HCT116 (cell line): ENCODE measurements at regions not wholly inside any gene's neighbourhood (a gene's known extent, or its start where the extent isn't known, plus 50 kb on each side); places are given as distances from the start of the nearest gene placed in this dataset.

Source experiments
- ATAC-seq: fragments of 200-7000 bp; cut with Tn5 transposase; 2 replicates; pipeline ENCODE4 v1.9.1; 2020; ENCODE audit warnings: mild to moderate bottlenecking, moderate library complexity
- BruUV-seq: library from RNA; stranded (reverse); fragments of 400-500 nt; replicated peaks from 2 replicates; lab custom pipeline; 2021; lab: Mats Ljungman, UMichigan
- CTCF ChIA-PET: fragments of 300-600 bp; sonication (Branson Sonifier 250); formaldehyde crosslinking; loops from one replicate; lab custom pipeline; 2021; ENCODE audit warnings: antibody characterized with exemption; lab: Charles Lee
- POLR2A ChIA-PET: fragments of 300-600, 350-600 bp; sonication (Branson Sonifier 250); formaldehyde crosslinking; loops from one replicate; lab custom pipeline; 2021; ENCODE audit warnings: antibody characterized with exemption; lab: Charles Lee
- RAD21 ChIA-PET, 2 experiments: fragments of 300-600 bp; sonication (Branson Sonifier 250); formaldehyde crosslinking; loops; one replicate each; lab custom pipeline; 2023; ENCODE audit warnings: low total read pairs in 2 of 2; ENCODE audit not compliant: uncharacterized antibody in 2 of 2, unreplicated experiment in 2 of 2, low non-redundant PET in 1 of 2; lab: Charles Lee
- DNase-seq: peaks from one replicate; pipeline ENCODE4 v3.0.0-alpha.2; 2010; ENCODE audit warnings: low read depth, low spot score
- H2AFZ ChIP-seq: fragments of 200-600 bp; shearing (Covaris generic), sonication (generic); 2 replicates; pipeline ENCODE4 v1.6.1; 2017; ENCODE audit warnings: low read depth, mixed run types, mixed read lengths, antibody characterized with exemption, low read length; ENCODE audit not compliant: poor library complexity, severe bottlenecking
- H3K27ac ChIP-seq: 2 replicates; pipeline ENCODE4 v1.5.1; 2012; ENCODE audit warnings: low read depth, low read length
- H3K27me3 ChIP-seq: fragments of 200-600 bp; sonication (generic); 2 replicates; pipeline ENCODE4 v1.6.1; 2016; ENCODE audit warnings: mixed run types, low read length, mixed read lengths; ENCODE audit not compliant: insufficient read depth
- H3K36me3 ChIP-seq, 2 experiments: fragments of 200-500 bp in 1 of 2; fragments of 200-600 bp in 1 of 2; sonication (Bioruptor generic) in 1 of 2; sonication (generic) in 1 of 2; 2 replicates each; pipeline versions ENCODE4 v1.5.1 to v1.6.1; 2014 to 2016; ENCODE audit warnings: low read length in 2 of 2, inconsistent platforms in 1 of 2, mixed read lengths in 1 of 2, mixed run types in 1 of 2; ENCODE audit not compliant: insufficient read depth in 2 of 2, control insufficient read depth in 1 of 2
- H3K4me1 ChIP-seq, 2 experiments: fragments of 200-600 bp in 1 of 2; sonication (generic) in 1 of 2; 2 replicates each; pipeline versions ENCODE4 v1.5.1 to v1.6.1; 2012 to 2017; ENCODE audit warnings: low read length in 2 of 2, inconsistent platforms in 1 of 2, mild to moderate bottlenecking in 1 of 2, mixed read lengths in 1 of 2, mixed run types in 1 of 2, moderate library complexity in 1 of 2; ENCODE audit not compliant: insufficient read depth in 2 of 2, control insufficient read depth in 1 of 2
- H3K4me2 ChIP-seq: fragments of 200-600 bp; sonication (generic); 2 replicates; pipeline ENCODE4 v1.6.1; 2017; ENCODE audit warnings: mixed run types, low read length, mixed read lengths
- H3K4me3 ChIP-seq, 2 experiments: fragments of 200-600 bp in 1 of 2; sonication (generic) in 1 of 2; replicated peaks in 1 of 2; 2 replicates each; pipeline ENCODE4 v1.5.1; 2011 to 2016; ENCODE audit warnings: low read length in 2 of 2, control low read depth in 1 of 2, low read depth in 1 of 2, mild to moderate bottlenecking in 1 of 2, mixed read lengths in 1 of 2, mixed run types in 1 of 2
- H3K79me2 ChIP-seq: fragments of 200-600 bp; sonication (generic); 2 replicates; pipeline ENCODE4 v1.6.1; 2017; ENCODE audit warnings: mild to moderate bottlenecking, mixed run types, low read length, moderate library complexity, mixed read lengths; ENCODE audit not compliant: insufficient read depth
- H3K9ac ChIP-seq: fragments of 200-600 bp; sonication (generic); 2 replicates; pipeline ENCODE4 v1.6.1; 2016; ENCODE audit warnings: low read length, mixed read lengths
- H3K9me2 ChIP-seq: fragments of 200-600 bp; sonication (generic), shearing (Covaris generic); 2 replicates; pipeline ENCODE4 v1.6.1; 2017; ENCODE audit warnings: mixed run types, mild to moderate bottlenecking, moderate library complexity; ENCODE audit not compliant: insufficient read depth
- H3K9me3 ChIP-seq, 2 experiments: fragments of 200-500 bp in 1 of 2; fragments of 200-600 bp in 1 of 2; sonication (Bioruptor generic) in 1 of 2; sonication (generic) in 1 of 2; 2 replicates each; pipeline ENCODE4 v1.6.1; 2014 to 2017; ENCODE audit warnings: low read length in 2 of 2, mixed read lengths in 2 of 2, inconsistent platforms in 1 of 2, low read depth in 1 of 2, mild to moderate bottlenecking in 1 of 2, mixed run types in 1 of 2, moderate library complexity in 1 of 2; ENCODE audit not compliant: control insufficient read depth in 1 of 2, insufficient read depth in 1 of 2
- H4K20me1 ChIP-seq: fragments of 200-600 bp; sonication (generic), shearing (Covaris generic); 2 replicates; pipeline ENCODE4 v1.6.1; 2017; ENCODE audit warnings: mixed run types, mild to moderate bottlenecking, moderate library complexity; ENCODE audit not compliant: insufficient read depth
- ELF1 ChIP-seq: IDR thresholded peaks from 2 replicates; pipeline ENCODE4 v1.6.1; 2012; ENCODE audit warnings: low read depth, borderline replicate concordance
- EZH2phosphoT487 ChIP-seq: fragments of 200-600 bp; IDR thresholded peaks from 2 replicates; pipeline ENCODE4 v1.6.1; 2018; ENCODE audit warnings: antibody characterized with exemption, borderline replicate concordance
- RAD21 ChIP-seq: IDR thresholded peaks from 2 replicates; pipeline ENCODE4 v1.6.1; 2012; ENCODE audit warnings: low read depth, mild to moderate bottlenecking
- YY1 ChIP-seq: IDR thresholded peaks from 2 replicates; pipeline ENCODE4 v1.6.1; 2011; ENCODE audit warnings: low read length, low read depth, moderate library complexity, mild to moderate bottlenecking; ENCODE audit not compliant: insufficient replicate concordance; ENCODE audit errors: extremely low read depth
- intact Hi-C: fragments of 100-400 bp; cut with micrococcal nuclease; formaldehyde crosslinking; loops from 2 replicates; pipeline ENCODE4 v1.10.0; 2022
- TF ChIP-seq, protein P1 (sequence below), 3 experiments: fragments of 200-600 bp in 1 of 3; sonication (generic) in 1 of 3; IDR thresholded peaks in 2 of 3; conservative IDR thresholded peaks in 1 of 3; 2 replicates each; pipeline ENCODE4 v1.5.1; 2012 to 2017; ENCODE audit warnings: low read depth in 2 of 3, low read length in 2 of 3, antibody characterized with exemption in 1 of 3, borderline replicate concordance in 1 of 3, control low read depth in 1 of 3, mild to moderate bottlenecking in 1 of 3, mixed read lengths in 1 of 3, mixed run types in 1 of 3, moderate library complexity in 1 of 3; ENCODE audit not compliant: insufficient read depth in 1 of 3

DNA sequence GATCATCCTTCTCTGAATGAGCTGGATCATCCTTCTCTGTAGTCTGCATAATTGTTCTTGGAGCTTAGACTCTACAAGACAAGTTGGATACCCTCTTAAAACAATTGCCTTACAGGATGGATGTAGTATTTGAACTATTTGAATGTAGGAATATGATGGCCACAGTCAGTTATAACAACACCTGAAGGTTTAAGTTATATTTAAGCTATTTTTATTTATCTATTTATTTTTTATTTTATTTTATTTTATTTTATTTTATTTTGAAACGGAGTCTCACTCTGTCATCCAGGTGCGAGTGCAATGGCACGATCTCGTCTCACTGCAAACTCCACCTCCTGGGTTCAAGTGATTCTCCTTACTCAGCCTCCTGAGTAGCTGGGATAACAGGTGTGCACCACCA, 149.9 kb upstream of the SLIT2 start:
- H3K4me1 ChIP-seq, result no peaks in the 10 kb centered on the region
- no peak overlapping the region for H2AFZ ChIP-seq
- RAD21 ChIA-PET, result no interaction called here
- intact Hi-C loops, result no loop called here
- H3K27ac ChIP-seq, result no peak overlapping the region
- no peaks in the 10 kb centered on the region for H4K20me1 ChIP-seq
- ATAC-seq (no peak), DNase-seq (no peak)
- CTCF ChIA-PET, result no interaction called here
- no peaks in the 10 kb centered on the region for H3K36me3 ChIP-seq
- H3K4me2 ChIP-seq, result no peak overlapping the region
- no peaks in the 10 kb centered on the region for H3K9me2 ChIP-seq
- H3K9ac ChIP-seq, result no peak overlapping the region
- POLR2A ChIA-PET, result no interaction called here
- H3K79me2 ChIP-seq, result no peaks in the 10 kb centered on the region
- no peak overlapping the region for H3K4me3 ChIP-seq
- H3K27me3 ChIP-seq, result no peaks in the 10 kb centered on the region
- H3K9me3 ChIP-seq, result no peaks in the 10 kb centered on the region
- BruUV-seq, result no TSS peak
- TF ChIP-seq RAD21, result no peak
- no peak for TF ChIP-seq ELF1
- no peak for TF ChIP-seq EZH2phosphoT487

DNA sequence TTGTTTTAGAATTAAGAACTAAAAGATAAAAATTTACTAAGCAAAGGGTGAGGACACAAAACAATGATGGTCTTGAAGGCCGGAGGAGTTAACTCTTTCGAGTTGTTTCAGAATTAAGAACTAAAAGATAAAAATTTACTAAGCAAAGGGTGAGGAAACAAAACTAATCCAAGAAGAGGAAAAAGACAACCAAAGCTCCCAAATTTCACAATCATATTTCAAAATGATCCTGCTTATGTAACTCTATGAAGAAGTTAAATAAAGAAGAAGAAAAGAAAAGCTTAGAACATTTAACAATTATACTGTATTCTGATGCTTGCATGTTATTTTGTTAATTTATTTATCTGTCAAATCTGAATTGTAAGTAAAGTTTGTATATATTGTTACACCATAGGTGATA, 154.8 kb upstream of the SLIT2 start:
- ChIA-PET POLR2A (no interaction called here), CTCF (no interaction called here)
- Histone ChIP-seq H3K4me3 (no peak overlapping the region), H3K79me2 (no peaks in the 10 kb centered on the region), H3K4me1 (no peaks in the 10 kb centered on the region), H3K9me3 (no peaks in the 10 kb centered on the region), H4K20me1 (no peaks in the 10 kb centered on the region), H3K27me3 (no peaks in the 10 kb centered on the region), H3K9me2 (no peaks in the 10 kb centered on the region)
- intact Hi-C loops, result no loop called here
- no TSS peak for BruUV-seq
- no peak for DNase-seq
- TF ChIP-seq YY1, result no peak
- TF ChIP-seq, protein P1, sequence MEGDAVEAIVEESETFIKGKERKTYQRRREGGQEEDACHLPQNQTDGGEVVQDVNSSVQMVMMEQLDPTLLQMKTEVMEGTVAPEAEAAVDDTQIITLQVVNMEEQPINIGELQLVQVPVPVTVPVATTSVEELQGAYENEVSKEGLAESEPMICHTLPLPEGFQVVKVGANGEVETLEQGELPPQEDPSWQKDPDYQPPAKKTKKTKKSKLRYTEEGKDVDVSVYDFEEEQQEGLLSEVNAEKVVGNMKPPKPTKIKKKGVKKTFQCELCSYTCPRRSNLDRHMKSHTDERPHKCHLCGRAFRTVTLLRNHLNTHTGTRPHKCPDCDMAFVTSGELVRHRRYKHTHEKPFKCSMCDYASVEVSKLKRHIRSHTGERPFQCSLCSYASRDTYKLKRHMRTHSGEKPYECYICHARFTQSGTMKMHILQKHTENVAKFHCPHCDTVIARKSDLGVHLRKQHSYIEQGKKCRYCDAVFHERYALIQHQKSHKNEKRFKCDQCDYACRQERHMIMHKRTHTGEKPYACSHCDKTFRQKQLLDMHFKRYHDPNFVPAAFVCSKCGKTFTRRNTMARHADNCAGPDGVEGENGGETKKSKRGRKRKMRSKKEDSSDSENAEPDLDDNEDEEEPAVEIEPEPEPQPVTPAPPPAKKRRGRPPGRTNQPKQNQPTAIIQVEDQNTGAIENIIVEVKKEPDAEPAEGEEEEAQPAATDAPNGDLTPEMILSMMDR (IDR thresholded peaks at IDR 0.05 in 2 of 3, conservative IDR thresholded peaks at IDR 0.05 in 1 of 3; ENCODE audit: borderline replicate concordance in 1 of 3, insufficient read depth in 1 of 3, low read depth in 2 of 3, low read length in 2 of 3), result no peak
- TF ChIP-seq, all 23 proteins: peak for 0
- RAD21 ChIA-PET, result no interaction called here
- Histone ChIP-seq H3K4me2 (no peak overlapping the region), H2AFZ (no peak overlapping the region), H3K27ac (no peak overlapping the region), H3K36me3 (no peaks in the 10 kb centered on the region), H3K9ac (no peak overlapping the region)
- no peak for ATAC-seq
